ENCODE measurements at regions not wholly inside any gene's neighbourhood (a gene's known extent, or its start where the extent isn't known, plus 50 kb on each side); places are given as distances from the start of the nearest gene placed in this dataset.

DNA sequence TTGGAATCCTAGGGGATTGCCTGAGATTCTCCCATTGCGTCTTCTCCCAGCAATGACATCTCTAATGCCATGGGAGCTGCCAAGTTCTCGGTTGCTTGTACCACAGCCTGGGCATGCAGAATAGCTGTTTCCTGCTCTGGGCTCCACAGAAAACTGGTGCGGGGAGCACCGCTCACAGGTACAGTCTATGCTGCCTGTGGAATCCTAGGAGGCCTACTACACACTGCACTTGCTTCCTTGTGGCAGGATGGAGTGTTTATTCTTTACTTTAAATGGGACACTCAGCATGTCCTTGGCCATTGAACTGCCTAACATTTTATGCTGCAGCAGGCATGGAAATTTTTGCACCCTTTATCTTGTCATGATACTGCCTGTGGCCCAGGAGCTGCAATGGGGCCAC is 378.8 kb upstream of the SHH start:
- TF ChIP-seq, protein P1, sequence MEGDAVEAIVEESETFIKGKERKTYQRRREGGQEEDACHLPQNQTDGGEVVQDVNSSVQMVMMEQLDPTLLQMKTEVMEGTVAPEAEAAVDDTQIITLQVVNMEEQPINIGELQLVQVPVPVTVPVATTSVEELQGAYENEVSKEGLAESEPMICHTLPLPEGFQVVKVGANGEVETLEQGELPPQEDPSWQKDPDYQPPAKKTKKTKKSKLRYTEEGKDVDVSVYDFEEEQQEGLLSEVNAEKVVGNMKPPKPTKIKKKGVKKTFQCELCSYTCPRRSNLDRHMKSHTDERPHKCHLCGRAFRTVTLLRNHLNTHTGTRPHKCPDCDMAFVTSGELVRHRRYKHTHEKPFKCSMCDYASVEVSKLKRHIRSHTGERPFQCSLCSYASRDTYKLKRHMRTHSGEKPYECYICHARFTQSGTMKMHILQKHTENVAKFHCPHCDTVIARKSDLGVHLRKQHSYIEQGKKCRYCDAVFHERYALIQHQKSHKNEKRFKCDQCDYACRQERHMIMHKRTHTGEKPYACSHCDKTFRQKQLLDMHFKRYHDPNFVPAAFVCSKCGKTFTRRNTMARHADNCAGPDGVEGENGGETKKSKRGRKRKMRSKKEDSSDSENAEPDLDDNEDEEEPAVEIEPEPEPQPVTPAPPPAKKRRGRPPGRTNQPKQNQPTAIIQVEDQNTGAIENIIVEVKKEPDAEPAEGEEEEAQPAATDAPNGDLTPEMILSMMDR (conservative IDR thresholded peaks at IDR 0.05; ENCODE audit: low read depth, low read length) = no peak
- TF ChIP-seq RAD21 (IDR thresholded peaks at IDR 0.05; ENCODE audit: low read length) = no peak
- no peak for TF ChIP-seq CHD1 (IDR thresholded peaks at IDR 0.05; ENCODE audit: low read depth, low read length)
- no peak for TF ChIP-seq FOS (IDR thresholded peaks at IDR 0.05; ENCODE audit: low read depth, low read length)
- TF ChIP-seq MAFK (IDR thresholded peaks at IDR 0.05; ENCODE audit: low read depth, low read length) = no peak
- no peak for TF ChIP-seq POLR2A (IDR thresholded peaks at IDR 0.05; ENCODE audit: low read depth, low read length)
- TF ChIP-seq, protein P2, sequence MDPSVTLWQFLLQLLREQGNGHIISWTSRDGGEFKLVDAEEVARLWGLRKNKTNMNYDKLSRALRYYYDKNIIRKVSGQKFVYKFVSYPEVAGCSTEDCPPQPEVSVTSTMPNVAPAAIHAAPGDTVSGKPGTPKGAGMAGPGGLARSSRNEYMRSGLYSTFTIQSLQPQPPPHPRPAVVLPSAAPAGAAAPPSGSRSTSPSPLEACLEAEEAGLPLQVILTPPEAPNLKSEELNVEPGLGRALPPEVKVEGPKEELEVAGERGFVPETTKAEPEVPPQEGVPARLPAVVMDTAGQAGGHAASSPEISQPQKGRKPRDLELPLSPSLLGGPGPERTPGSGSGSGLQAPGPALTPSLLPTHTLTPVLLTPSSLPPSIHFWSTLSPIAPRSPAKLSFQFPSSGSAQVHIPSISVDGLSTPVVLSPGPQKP (IDR thresholded peaks at IDR 0.05; ENCODE audit: borderline replicate concordance, low read depth, low read length) = no peak
- no peak for TF ChIP-seq CEBPB (IDR thresholded peaks at IDR 0.05; ENCODE audit: low read depth, low read length)
